Esophagus squamous epithelium (tissue), 4 donors: ENCODE measurements at regions not wholly inside any gene's neighbourhood (a gene's known extent, or its start where the extent isn't known, plus 50 kb on each side); places are given as distances from the start of the nearest gene placed in this dataset.

Source experiments
- CTCF ChIP-seq, 6 experiments: fragments of 450-650 bp in 4 of 6; fragments of 200-600 bp in 2 of 6; sonication (generic) in 2 of 6; IDR thresholded peaks; one replicate each; pipeline ENCODE4 v1.5.1; 2016 to 2019; ENCODE audit warnings: antibody characterized with exemption in 6 of 6, mild to moderate bottlenecking in 4 of 6, moderate library complexity in 4 of 6
- POLR2A ChIP-seq, 4 donors: fragments of 450-650 bp; IDR thresholded peaks; one replicate each; pipeline ENCODE4 v1.6.1; 2017; ENCODE audit warnings: antibody characterized with exemption in 4 of 4, mild to moderate bottlenecking in 4 of 4, moderate library complexity in 3 of 4

- TF ChIP-seq CTCF (IDR thresholded peaks at IDR 0.05) (no peak), POLR2A (IDR thresholded peaks at IDR 0.05) (no peak)
These were observed 292.1 kb upstream of the SNX7 start for GRCh38 chr1:98369463-98369862.
